ENCODE measurements at regions not wholly inside any gene's neighbourhood (a gene's known extent, or its start where the extent isn't known, plus 50 kb on each side); places are given as distances from the start of the nearest gene placed in this dataset.

DNA sequence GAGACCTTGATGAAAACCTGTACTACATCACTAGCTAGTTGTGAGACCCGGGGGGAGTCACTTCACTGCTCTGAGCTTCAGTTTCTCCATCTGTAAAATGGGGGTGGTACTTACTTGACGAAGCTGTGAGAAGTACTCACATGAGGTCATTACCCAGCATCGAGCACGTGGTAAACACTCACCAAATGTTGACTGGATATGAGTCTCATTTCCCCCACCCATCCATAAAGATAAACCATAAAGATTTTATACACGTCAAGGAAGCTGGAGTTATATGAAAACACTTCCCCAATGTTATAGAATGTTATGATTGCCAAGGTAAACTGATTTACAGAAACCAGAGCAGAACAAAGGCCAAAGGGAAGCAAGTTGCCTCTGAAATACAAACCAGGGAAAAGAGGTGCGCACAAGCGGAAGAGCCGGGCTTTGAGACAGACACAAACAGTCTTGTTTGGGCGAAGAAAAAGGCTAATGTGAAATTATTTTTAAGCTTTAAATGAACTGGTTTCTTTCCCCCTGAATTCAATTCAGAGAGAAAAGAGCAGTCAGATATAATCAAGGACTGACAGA is 536.8 kb downstream of the MED13L start:
- H3K9me3 ChIP-seq (replicated peaks; ENCODE audit: control insufficient read depth, insufficient read depth, low read length), result no peaks in the 10 kb centered on the region
- H3K79me2 ChIP-seq (ENCODE audit: control insufficient read depth, insufficient read depth, low read length), result no peaks in the 10 kb centered on the region
- DNase-seq (ENCODE audit: low read depth, low spot score), result no peak
- H3K27ac ChIP-seq (ENCODE audit: insufficient read depth, low read depth, low read length), result no peak overlapping the region
- H2AFZ ChIP-seq (ENCODE audit: low read depth, low read length), result no peak overlapping the region
- no peaks in the 10 kb centered on the region for H3K27me3 ChIP-seq (ENCODE audit: control insufficient read depth in 2 of 2, insufficient read depth in 2 of 2, low read length in 2 of 2)
- H3K36me3 ChIP-seq (ENCODE audit: control insufficient read depth in 2 of 2, extremely low read depth in 1 of 2, insufficient read depth in 2 of 2, low read length in 2 of 2), result no peaks in the 10 kb centered on the region
- ChIA-PET CTCF (no interaction called here), POLR2A (no interaction called here)
- H3K4me3 ChIP-seq (replicated peaks in 1 of 3; ENCODE audit: insufficient read depth in 1 of 3, low read depth in 1 of 3, low read length in 3 of 3), result no peak overlapping the region
- no peaks in the 10 kb centered on the region for H4K20me1 ChIP-seq (replicated peaks; ENCODE audit: control insufficient read depth, extremely low read depth, insufficient read depth, low read length)
- dilution Hi-C loops (cut with MboI; ENCODE audit: extremely low pct_ligation_motif_present, low sequenced_read_pairs) (no loop called here), intact Hi-C loops (cut with micrococcal nuclease) (no loop called here)
- BruUV-seq (replicated peaks), result no TSS peak
- H3K4me1 ChIP-seq (ENCODE audit: control insufficient read depth, extremely low read depth, insufficient read depth, low read length), result no peaks in the 10 kb centered on the region
- no peaks in the 10 kb centered on the region for H3K9me1 ChIP-seq (replicated peaks; ENCODE audit: control insufficient read depth, extremely low read depth, insufficient read depth, low read length)
- H3K9ac ChIP-seq (replicated peaks; ENCODE audit: extremely low read depth, insufficient read depth, low read length), result no peak overlapping the region
- no peak overlapping the region for H3K4me2 ChIP-seq (ENCODE audit: insufficient read depth, low read length)
- no peak for TF ChIP-seq MAX (IDR thresholded peaks at IDR 0.05; ENCODE audit: insufficient read depth, insufficient read length)
- TF ChIP-seq CTCF (IDR thresholded peaks at IDR 0.05; ENCODE audit: extremely low read depth in 1 of 2, insufficient read depth in 1 of 2, low read depth in 1 of 2, low read length in 2 of 2), result no peak
- TF ChIP-seq EZH2 (IDR thresholded peaks at IDR 0.05; ENCODE audit: borderline replicate concordance, low read depth, low read length, severe bottlenecking), result no peak
- TF ChIP-seq GATA2 (IDR thresholded peaks at IDR 0.05; ENCODE audit: insufficient read depth, insufficient read length, low read depth, low read length), result no peak
- no peak for TF ChIP-seq FOS (IDR thresholded peaks at IDR 0.05; ENCODE audit: borderline replicate concordance, insufficient read depth, low read length)
- no peak for TF ChIP-seq POLR2A (IDR thresholded peaks at IDR 0.05; ENCODE audit: low read depth, low read length)
- no peak for TF ChIP-seq JUN (IDR thresholded peaks at IDR 0.05; ENCODE audit: borderline replicate concordance, insufficient read depth, insufficient read length, low read depth)
- TF ChIP-seq MYC (IDR thresholded peaks at IDR 0.05; ENCODE audit: low read depth, low read length), result no peak
- FAIRE-seq, result no peak

Measured in endothelial cell of umbilical vein (primary cell).